H1 (cell line): ENCODE measurements at regions not wholly inside any gene's neighbourhood (a gene's known extent, or its start where the extent isn't known, plus 50 kb on each side); places are given as distances from the start of the nearest gene placed in this dataset.

Experiments used
- KDM5A ChIP-seq: fragments of 200-600 bp; IDR thresholded peaks from 2 replicates; pipeline ENCODE4 v1.7.1; 2012; ENCODE audit warnings: mild to moderate bottlenecking, low read length, inconsistent platforms, mixed read lengths
- SP1 ChIP-seq: IDR thresholded peaks from 2 replicates; pipeline ENCODE4 v1.6.1; 2011; ENCODE audit warnings: low read depth, low read length
- TF ChIP-seq, protein P1 (sequence below): IDR thresholded peaks from 2 replicates; pipeline ENCODE4 v1.6.1; 2012; ENCODE audit warnings: low read length, inconsistent platforms

DNA sequence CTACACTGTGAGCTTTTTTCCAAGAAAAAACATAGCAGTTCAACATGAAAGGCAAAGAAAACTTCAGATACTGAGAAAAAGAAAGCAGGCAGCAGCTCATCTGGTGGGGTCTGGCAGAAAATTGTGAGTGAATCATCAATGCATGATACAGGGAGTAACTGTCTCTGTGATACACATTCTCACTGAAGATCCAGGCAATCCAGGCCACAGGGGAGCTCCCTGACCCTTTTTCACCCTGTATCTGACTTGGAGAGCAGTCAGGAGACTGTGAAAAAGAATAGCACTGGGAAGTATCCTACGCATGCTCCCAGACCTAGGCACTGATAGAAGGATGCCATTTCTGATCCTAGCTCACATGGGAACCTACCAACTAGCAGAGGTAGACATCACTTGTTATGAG, 269.8 kb downstream of the MBNL1 start (continued):
- TF ChIP-seq, protein P1, sequence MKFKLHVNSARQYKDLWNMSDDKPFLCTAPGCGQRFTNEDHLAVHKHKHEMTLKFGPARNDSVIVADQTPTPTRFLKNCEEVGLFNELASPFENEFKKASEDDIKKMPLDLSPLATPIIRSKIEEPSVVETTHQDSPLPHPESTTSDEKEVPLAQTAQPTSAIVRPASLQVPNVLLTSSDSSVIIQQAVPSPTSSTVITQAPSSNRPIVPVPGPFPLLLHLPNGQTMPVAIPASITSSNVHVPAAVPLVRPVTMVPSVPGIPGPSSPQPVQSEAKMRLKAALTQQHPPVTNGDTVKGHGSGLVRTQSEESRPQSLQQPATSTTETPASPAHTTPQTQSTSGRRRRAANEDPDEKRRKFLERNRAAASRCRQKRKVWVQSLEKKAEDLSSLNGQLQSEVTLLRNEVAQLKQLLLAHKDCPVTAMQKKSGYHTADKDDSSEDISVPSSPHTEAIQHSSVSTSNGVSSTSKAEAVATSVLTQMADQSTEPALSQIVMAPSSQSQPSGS: no peak
- TF ChIP-seq KDM5A: no peak
- TF ChIP-seq SP1: no peak
